ENCODE measurements at regions not wholly inside any gene's neighbourhood (a gene's known extent, or its start where the extent isn't known, plus 50 kb on each side); places are given as distances from the start of the nearest gene placed in this dataset.

DNA sequence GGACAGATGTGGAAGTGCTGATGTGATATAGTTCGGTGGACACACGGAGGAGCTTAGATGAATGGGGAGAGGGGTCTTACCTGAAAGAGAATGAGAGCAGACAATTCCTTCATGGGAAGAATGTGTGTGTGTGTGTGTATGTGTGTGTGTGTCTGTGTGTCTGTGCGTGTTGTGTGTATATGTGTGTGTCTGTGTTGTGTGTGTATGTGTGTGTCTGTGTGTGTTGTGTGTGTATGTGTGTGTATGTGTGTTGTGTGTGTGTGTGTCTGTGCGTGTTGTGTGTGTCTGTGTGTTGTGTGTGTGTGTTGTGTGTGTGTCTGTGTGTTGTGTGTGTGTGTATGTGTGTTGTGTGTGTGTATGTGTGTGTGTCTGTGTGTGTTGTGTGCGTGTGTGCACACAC lies 104.2 kb downstream of the FAM204A start:
- Histone ChIP-seq H3K9me1 (ENCODE audit: control insufficient read depth, insufficient read depth, low read length) (no peaks in the 10 kb centered on the region), H3K9me3 (replicated peaks; ENCODE audit: control insufficient read depth, insufficient read depth, low read depth, low read length) (no peaks in the 10 kb centered on the region), H4K20me1 (replicated peaks; ENCODE audit: control insufficient read depth, insufficient read depth, low read length) (no peaks in the 10 kb centered on the region), H3K4me1 (replicated peaks in 1 of 2; ENCODE audit: control insufficient read depth in 2 of 2, insufficient read depth in 2 of 2, low read length in 2 of 2) (no peaks in the 10 kb centered on the region), H3K4me3 (no peak overlapping the region), H3K27ac (ENCODE audit: extremely low read depth, low read depth, low read length) (no peak overlapping the region), H2AFZ (ENCODE audit: low read depth, low read length) (no peak overlapping the region), H3K4me2 (ENCODE audit: insufficient read depth, low read length) (no peak overlapping the region), H3K9ac (ENCODE audit: insufficient read depth in 1 of 2, low read depth in 2 of 2, low read length in 2 of 2) (no peak overlapping the region), H3K79me2 (ENCODE audit: control insufficient read depth, insufficient read depth, low read length) (no peaks in the 10 kb centered on the region), H3K36me3 (ENCODE audit: control insufficient read depth, insufficient read depth, low read length) (no peaks in the 10 kb centered on the region), H3K27me3 (ENCODE audit: control insufficient read depth in 2 of 2, insufficient read depth in 2 of 2, low read length in 2 of 2) (peaks cover 0 to 5% of the 10 kb centered on the region in 2 experiments; a peak in 2 of 5 replicates)
- ATAC-seq (no peak), DNase-seq (ENCODE audit: extremely low read depth in 1 of 4, low spot score in 3 of 4) (no peak), FAIRE-seq (no peak)
- ChIA-PET CTCF (ENCODE audit: low intra/inter-chr PET ratio) (no interaction called here), POLR2A (no interaction called here)
- no TSS peak for BruUV-seq (replicated peaks)
- in situ Hi-C loops (cut with MboI) (loop anchor here (25.0 kb wide), 2 partner anchors 701 to 1026 kb away; partner anchors contain the start of gene EMX2), intact Hi-C loops (cut with micrococcal nuclease) (no loop called here)
- TF ChIP-seq RFX1 (IDR thresholded peaks at IDR 0.05) (no peak), ZNF561 (CRISPR knock-in tag; conservative IDR thresholded peaks at IDR 0.05) (no peak), NCOA2 (IDR thresholded peaks at IDR 0.05; ENCODE audit: partially characterized antibody in 2 of 2) (no peak), ZNF3 (CRISPR knock-in tag; IDR thresholded peaks at IDR 0.05) (no peak), PHF20 (IDR thresholded peaks at IDR 0.05; ENCODE audit: partially characterized antibody) (peak; percentile 20), ZFPM2 (CRISPR knock-in tag; IDR thresholded peaks at IDR 0.05) (no peak)
- TF ChIP-seq, protein P1, sequence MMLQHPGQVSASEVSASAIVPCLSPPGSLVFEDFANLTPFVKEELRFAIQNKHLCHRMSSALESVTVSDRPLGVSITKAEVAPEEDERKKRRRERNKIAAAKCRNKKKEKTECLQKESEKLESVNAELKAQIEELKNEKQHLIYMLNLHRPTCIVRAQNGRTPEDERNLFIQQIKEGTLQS (IDR thresholded peaks at IDR 0.05): no peak
- TF ChIP-seq, protein P1 (CRISPR knock-in tag; conservative IDR thresholded peaks at IDR 0.05): no peak
- TF ChIP-seq, protein P2, sequence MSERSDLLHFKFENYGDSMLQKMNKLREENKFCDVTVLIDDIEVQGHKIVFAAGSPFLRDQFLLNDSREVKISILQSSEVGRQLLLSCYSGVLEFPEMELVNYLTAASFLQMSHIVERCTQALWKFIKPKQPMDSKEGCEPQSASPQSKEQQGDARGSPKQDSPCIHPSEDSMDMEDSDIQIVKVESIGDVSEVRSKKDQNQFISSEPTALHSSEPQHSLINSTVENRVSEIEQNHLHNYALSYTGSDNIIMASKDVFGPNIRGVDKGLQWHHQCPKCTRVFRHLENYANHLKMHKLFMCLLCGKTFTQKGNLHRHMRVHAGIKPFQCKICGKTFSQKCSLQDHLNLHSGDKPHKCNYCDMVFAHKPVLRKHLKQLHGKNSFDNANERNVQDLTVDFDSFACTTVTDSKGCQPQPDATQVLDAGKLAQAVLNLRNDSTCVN (CRISPR knock-in tag; IDR thresholded peaks at IDR 0.05): peak; percentile 71; the same call in 1 of the 2 replicates
- WGBS (ENCODE audit: insufficient coverage, low coverage, missing lambda C conversion rate): 0% methylated on average over 2 of the region's 5 CpGs
